ENCODE measurements at regions not wholly inside any gene's neighbourhood (a gene's known extent, or its start where the extent isn't known, plus 50 kb on each side); places are given as distances from the start of the nearest gene placed in this dataset.

- TF ChIP-seq, protein P1, sequence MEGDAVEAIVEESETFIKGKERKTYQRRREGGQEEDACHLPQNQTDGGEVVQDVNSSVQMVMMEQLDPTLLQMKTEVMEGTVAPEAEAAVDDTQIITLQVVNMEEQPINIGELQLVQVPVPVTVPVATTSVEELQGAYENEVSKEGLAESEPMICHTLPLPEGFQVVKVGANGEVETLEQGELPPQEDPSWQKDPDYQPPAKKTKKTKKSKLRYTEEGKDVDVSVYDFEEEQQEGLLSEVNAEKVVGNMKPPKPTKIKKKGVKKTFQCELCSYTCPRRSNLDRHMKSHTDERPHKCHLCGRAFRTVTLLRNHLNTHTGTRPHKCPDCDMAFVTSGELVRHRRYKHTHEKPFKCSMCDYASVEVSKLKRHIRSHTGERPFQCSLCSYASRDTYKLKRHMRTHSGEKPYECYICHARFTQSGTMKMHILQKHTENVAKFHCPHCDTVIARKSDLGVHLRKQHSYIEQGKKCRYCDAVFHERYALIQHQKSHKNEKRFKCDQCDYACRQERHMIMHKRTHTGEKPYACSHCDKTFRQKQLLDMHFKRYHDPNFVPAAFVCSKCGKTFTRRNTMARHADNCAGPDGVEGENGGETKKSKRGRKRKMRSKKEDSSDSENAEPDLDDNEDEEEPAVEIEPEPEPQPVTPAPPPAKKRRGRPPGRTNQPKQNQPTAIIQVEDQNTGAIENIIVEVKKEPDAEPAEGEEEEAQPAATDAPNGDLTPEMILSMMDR (IDR thresholded peaks at IDR 0.05) = no peak
- no peak for TF ChIP-seq POLR2A (IDR thresholded peaks at IDR 0.05)
- Histone ChIP-seq H3K9me3 (replicated peaks in 1 of 3) (no peaks in the 10 kb centered on the region), H3K4me3 (no peak overlapping the region), H3K4me1 (replicated peaks in 1 of 2) (no peaks in the 10 kb centered on the region), H3K27me3 (no peaks in the 10 kb centered on the region), H3K36me3 (replicated peaks in 1 of 2) (no peaks in the 10 kb centered on the region), H3K27ac (no peak overlapping the region)
- no peak for DNase-seq
- intact Hi-C loops (cut with DNase I) = no loop called here
These were observed 50.2 kb upstream of the CPNE4 start for GRCh38 chr3:132084982-132085381.

- DNase-seq = no peak
- 33 to 53% (median 41%) methylated on average over 1 of the region's 1 CpG for WGBS, 4 donors
- H3K4me1 ChIP-seq (replicated peaks in 1 of 2) = no peaks in the 10 kb centered on the region
- no peak overlapping the region for H3K27ac ChIP-seq
- H3K9me3 ChIP-seq (replicated peaks in 1 of 3) = no peaks in the 10 kb centered on the region
- H3K27me3 ChIP-seq = no peaks in the 10 kb centered on the region
- H3K36me3 ChIP-seq (replicated peaks in 1 of 2) = no peaks in the 10 kb centered on the region
- intact Hi-C loops (cut with DNase I) = no loop called here
- TF ChIP-seq, protein P1 (IDR thresholded peaks at IDR 0.05) = no peak
- no peak for TF ChIP-seq POLR2A (IDR thresholded peaks at IDR 0.05)
- no peak overlapping the region for H3K4me3 ChIP-seq
These were observed 52.5 kb upstream of the CPNE4 start for GRCh38 chr3:132087356-132087755.

DNA sequence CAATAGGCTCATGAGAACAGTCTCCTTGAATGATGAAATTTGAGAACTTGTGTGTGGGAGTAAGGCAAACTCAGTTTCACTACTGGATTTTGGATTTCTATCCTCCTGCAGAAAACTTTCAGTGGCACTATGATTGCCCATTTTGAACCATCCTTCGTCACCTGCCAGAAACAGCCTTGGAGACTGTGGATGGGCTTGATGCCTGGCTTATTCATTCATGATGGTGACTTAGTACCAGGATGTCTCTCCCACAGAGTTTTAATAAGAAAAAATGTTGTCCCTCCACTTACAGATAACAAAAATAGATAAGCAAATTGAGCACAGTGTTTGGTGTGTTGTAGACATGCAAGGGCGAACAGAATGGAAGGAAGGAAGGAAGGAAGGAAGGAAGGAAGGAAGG lies 53.5 kb upstream of the CPNE4 start:
- TF ChIP-seq, protein P1 (IDR thresholded peaks at IDR 0.05) = no peak
- no peak for TF ChIP-seq POLR2A (IDR thresholded peaks at IDR 0.05)
- Histone ChIP-seq H3K36me3 (replicated peaks in 1 of 2) (no peaks in the 10 kb centered on the region), H3K9me3 (replicated peaks in 1 of 3) (no peaks in the 10 kb centered on the region), H3K4me1 (replicated peaks in 1 of 2) (no peaks in the 10 kb centered on the region), H3K27ac (no peak overlapping the region), H3K4me3 (no peak overlapping the region), H3K27me3 (no peaks in the 10 kb centered on the region)
- intact Hi-C loops (cut with DNase I) = no loop called here
- no peak for DNase-seq
- 30 to 59% (median 50%) methylated on average over 2 of the region's 2 CpGs for WGBS, 4 donors

- DNase-seq = no peak
- H3K4me1 ChIP-seq (replicated peaks in 1 of 2) = no peaks in the 10 kb centered on the region
- H3K4me3 ChIP-seq = no peak overlapping the region
- no peaks in the 10 kb centered on the region for H3K36me3 ChIP-seq (replicated peaks in 1 of 2)
- 60 to 79% (median 63%) methylated on average over 2 of the region's 2 CpGs for WGBS, 4 donors
- no peaks in the 10 kb centered on the region for H3K27me3 ChIP-seq
- intact Hi-C loops (cut with DNase I) = no loop called here
- no peaks in the 10 kb centered on the region for H3K9me3 ChIP-seq (replicated peaks in 1 of 3)
- H3K27ac ChIP-seq = no peak overlapping the region
- TF ChIP-seq, protein P1 (IDR thresholded peaks at IDR 0.05) = no peak
- TF ChIP-seq POLR2A (IDR thresholded peaks at IDR 0.05) = no peak
These were observed 56.1 kb upstream of the CPNE4 start for GRCh38 chr3:132090921-132091320.

Data from adrenal gland (tissue), 9 donors.